Bone marrow (tissue), 2 donors: ENCODE measurements at regions not wholly inside any gene's neighbourhood (a gene's known extent, or its start where the extent isn't known, plus 50 kb on each side); places are given as distances from the start of the nearest gene placed in this dataset.
"Not testable (repeated sequence)": the region's sequence is repeated elsewhere in the genome, so short reads cannot be mapped to it uniquely, and the experiment has no call there.

Source experiments
- DNase-seq, 2 donors: peaks; one replicate each; lab custom pipeline; 2025; lab: John Stamatoyannopoulos, UW

DNA sequence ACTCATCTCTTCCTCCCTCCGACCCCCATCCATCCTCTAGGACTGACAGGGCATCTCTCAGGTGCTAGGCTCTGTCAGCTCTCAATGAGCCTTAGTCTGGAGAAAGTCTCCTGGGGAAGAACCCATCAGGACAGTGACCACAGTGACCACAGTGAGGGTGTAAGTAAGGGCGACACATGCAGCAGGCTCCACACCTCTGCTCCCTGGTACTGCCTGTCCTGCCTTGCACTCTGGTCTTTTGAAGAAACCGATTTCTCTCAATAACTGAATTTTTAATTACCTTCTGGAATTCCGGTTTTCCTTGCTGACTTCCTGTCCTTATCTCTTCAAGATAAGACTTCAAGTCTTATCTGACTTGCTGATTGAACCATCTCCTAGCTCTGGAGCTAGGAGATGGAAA is 190.2 kb downstream of the ACTR3B start:
- no peak for DNase-seq

DNA sequence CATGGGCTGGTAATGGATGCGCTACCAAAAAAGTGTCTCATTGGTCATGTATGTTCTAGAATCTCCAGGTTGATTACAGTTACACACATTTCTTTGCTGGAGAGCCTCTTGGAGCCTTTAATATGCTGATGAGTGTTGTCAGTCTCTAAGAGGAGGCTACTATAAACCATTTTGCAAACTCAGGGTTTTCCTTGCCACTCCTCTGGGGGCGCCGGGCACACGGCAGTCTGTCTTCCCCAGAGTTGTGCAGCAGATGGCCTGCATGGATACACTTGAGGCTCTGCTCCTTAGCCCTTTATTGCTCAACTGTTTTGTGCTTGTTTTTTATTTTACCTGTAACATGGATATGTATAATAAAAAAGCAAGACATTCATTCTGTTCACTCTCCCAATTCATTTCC is 196.5 kb downstream of the ACTR3B start:
- DNase-seq: no peak

DNA sequence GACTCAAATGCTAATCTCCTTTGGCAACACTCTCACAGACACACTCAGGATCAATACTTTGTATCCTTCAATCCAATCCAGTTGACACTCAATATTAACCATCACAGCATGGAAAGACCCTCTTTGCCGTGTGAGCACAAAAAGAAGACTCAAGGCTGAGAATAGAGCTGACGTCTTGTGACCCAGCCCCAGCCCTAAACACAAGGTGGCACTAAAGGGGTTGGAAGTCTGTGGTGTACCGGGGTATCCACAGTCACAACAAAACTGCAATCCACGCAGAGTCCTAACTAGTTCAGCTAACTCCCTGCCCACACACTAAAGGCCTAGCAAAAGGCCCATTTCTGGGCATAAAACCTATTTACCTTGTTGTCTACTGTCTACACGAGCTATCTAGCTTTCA is 200.1 kb downstream of the ACTR3B start:
- DNase-seq: no peak

DNA sequence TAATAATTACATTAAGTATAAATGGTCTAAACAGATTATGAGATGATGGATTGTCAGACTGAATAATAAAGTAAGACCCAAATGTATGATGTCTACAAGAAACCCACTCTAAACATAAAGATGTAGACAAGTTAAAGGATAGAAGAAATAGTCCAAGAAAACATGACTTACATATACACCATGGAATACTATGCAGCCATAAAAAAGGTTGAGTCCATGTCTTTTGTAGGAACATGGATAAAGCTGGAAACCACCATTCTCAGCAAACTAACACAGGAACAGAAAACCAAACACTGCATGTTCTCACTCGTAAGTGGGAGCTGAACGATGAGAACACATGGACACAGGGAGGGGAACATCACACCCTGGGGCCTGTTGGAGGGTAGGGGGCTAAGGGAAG is 202.2 kb downstream of the ACTR3B start:
- DNase-seq: not testable (repeated sequence)

DNA sequence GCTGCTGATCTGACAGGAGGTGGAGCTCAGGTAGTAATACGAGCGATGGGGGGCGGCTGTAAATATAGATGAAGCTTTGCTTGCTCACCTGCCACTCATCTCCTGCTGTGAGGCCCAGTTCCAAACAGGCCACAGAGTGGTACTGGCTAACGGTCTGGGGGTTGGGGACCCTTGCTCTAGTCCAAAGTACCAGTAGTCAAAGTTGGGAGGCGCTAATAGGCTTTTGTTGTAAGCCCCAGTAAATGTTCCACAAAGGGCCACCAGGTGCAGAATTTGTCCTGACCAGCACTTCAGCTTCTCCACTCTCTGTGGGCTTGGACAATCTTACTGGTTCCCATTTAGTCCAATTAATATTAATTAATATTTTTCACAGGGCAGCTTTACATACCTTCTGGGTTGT is 206.6 kb downstream of the ACTR3B start:
- no peak for DNase-seq

DNA sequence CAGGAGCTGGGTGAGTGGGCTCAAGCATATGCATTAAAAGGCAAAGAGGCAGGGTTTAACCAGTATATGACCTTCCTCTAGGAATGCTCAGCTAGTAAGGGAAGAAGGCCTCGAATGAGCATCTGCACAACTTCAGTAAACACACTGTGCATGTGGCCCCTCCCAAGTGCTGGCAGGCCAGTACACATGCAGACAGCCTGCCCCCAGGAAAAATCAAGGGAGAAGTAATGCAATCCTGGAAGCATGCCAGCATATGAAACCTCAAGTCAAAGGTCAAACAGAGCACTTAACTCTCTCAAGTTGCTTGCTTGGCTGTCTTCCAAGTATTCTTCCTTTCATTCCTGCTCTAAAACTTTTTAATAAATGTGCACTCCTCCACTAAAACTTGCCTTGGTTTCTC is 208.4 kb downstream of the ACTR3B start:
- DNase-seq: no peak

DNA sequence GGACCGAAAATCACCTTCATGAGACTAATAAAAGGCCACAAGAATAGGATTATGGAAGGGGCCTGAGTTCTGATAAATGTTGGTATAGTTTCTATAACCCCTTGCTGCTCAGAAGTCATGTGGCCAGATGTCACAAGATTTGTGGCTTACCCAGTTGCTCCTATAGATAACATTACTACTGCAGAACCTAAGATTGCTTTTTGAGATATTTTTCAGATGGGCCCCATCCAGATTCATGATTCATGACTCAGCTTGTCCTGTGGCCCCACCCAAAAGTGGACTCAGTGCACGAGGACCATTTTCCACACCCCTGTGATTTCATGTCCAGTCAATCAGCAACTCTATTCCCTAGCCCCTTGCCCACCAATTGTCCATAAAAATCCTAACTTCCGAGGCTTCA is 209.0 kb downstream of the ACTR3B start:
- DNase-seq: no peak

DNA sequence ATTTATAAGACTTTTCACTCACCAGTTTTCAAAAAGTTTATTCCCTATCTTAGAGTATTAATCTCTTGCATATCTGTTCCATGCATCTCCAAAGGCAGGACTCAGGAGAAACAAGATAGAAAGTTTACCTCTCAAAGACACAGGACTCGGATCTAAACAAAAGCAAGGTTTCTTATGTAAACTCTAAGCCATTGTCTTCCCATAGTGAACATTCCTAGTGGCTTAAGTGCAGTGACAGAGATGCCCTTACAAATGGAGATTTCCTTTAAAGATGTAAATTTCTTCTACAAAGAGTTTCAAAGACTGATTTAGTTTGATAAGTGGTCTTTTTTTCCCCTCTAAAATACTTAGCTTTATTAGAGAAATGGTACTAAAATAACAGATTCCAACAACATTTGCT is 209.8 kb downstream of the ACTR3B start:
- no peak for DNase-seq

DNA sequence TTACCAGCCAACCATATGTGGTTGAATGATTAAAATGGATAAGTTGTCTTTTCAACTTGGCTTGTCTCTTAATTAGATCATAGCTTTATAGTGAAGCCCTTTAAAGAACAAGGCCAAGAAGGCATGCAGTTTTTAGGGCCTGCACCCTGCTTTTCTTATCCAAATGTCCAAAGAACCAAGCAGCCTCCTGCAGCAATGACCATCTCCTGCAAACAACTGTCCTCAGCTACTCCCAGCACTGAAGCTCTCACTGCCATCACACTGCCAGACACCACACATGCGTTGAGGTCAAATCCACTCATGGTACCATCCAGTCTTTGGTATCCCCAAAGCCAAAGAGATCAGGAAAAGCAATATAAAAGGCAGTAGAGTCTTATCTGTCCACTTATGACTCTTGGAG is 210.3 kb downstream of the ACTR3B start:
- DNase-seq: no peak

DNA sequence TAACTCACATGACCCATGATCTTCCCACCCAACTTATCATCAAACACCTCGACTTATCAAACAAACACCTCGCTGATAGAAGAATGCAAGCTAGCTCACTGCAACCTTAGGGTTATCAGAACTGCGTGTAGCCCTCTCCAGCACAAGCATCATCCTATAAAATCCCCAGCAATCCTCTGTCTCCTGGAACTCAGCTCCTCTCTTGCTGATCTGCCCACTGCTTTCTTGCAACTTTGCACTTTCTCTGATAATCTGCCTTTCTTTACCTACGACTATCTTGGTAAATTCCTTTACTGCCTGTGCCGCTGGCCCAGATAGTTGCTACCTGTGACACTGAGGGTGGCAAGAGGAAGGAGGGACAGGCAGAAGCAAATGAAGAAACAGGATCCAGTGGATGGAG is 210.9 kb downstream of the ACTR3B start:
- DNase-seq: no peak

DNA sequence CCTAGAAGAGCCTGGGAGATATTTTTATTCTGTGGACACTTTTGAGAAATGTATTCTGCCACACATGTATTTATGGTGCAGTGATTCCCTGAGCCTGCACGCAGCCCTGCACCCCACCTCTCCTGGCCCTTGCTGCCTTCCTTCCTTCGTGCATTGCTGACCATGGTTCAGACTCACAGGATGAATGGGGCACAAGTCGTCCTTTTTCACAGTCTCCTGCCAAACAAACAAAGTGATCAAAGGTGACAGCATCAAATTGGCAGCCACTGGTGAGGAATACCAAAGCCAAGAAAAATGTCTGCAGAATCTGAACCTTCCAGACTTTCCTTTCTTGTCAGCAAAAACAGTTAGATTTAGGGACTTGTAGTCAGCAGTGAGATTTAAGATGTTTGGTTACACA is 215.0 kb downstream of the ACTR3B start:
- no peak for DNase-seq

DNA sequence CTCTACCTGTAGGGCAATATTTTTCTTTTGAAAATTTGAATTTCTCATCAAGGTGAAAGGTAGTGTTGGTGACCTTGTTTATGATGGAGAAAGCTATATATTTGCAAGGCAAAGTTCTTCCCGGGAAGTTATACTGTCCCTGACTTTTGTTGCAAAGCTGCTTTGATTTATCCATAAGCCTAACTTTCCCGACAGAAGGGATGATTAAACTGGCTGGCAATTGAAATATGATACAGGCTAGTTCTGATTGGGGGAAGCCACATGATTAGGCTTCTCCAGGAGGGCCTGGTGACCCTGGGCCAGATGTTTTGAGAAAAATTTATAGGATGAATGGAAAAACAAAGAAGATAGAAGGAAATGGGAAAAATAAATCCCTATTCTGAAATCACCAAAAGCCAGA is 215.5 kb downstream of the ACTR3B start:
- DNase-seq: no peak

DNA sequence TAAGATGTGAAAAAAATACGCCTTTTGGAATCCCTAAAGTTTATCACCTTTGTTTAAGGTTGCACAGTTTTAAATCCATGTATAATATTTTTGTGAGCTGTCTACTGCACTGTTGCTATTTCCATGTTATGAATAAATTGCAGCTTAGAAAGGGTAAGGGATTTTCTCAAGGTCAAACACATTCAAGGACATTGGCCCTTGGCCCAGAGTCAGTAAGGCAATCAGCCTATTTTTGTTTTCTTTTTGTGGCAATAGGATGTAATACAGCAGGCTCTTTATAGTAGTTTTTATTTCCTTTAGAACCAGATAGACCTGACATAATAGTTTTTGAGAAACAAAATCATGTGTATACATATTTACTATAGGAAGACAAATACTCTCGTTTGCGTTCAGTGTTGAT is 219.8 kb downstream of the ACTR3B start:
- DNase-seq: no peak

DNA sequence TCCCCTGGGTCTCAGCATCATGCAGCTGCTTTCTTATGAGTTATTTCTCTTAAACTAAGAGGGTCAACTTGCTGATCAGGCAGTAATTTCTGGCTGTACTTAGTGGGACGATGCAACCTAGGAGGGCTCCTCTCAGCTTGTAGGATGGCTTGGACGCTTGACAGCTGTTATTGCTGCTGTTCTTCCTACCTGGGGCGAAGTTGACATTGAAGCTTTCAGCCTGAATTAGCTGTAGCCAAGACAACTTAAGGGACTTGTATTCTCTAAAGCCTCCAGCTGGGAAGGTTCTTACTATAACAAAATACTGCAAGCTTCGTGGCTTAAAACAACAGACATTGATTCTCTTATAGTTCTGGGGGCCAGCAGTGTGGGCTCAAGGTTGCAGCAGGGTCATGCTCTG is 224.9 kb downstream of the ACTR3B start:
- no peak for DNase-seq

DNA sequence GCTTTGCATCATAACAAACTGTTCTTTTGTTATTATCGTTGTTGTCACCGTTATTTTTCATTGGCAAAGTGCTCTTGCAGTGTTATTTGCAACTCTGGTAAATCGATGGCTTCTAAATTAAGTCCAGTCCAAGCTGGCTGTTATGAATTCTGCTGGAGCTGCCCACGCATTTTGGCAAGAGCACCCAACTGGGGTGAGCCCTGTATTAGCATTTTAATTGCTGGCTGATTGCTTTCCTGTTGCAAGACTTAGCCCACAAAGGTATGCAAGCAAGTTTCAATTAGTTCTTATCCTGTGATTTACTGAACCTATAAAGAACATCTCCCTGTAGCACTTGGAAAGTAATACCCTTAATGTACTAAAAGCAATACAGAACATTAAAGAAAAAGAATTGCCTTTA is 226.8 kb downstream of the ACTR3B start:
- no peak for DNase-seq

DNA sequence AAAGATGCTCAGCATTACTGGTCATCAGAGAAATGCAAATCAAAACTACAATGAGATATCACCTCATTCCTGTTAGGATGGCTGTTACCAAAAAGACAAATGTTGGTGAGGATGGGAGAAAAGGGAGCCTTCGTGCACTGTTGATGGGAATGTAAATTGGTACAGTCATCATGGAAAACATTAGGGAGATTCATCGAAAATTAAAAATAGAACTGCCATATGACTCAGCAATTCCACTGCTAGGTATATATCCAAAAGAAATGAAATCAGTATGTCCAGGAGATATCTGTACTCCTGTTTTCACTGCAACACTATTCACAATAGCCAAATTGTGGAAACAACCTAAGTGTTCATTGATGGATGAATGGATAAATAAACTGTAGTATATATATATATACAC is 228.1 kb downstream of the ACTR3B start:
- no peak for DNase-seq

DNA sequence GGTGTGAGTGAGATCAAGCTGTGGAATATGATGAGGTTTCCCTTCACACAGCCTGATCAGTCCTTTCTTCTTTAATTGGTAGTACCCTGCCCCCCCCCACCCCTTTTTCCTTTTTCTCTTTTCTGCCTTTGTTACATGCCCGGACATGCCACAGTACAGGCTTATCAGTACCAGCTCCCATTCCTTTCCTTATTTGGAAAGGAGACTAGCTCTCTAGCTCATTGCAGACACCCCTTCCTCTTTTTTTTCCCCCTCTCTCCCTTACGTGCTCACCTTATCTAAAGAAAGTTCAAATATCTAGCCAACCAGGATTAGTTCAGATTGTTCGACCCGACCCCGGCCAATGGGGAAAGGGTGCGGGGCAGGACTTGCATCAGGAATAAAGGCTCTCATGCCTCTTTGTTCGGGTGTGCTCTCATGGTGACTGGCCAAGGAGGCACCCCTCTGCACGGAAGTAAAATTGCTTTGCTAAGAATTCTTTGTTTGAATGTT is 230.4 kb downstream of the ACTR3B start:
- DNase-seq: no peak

DNA sequence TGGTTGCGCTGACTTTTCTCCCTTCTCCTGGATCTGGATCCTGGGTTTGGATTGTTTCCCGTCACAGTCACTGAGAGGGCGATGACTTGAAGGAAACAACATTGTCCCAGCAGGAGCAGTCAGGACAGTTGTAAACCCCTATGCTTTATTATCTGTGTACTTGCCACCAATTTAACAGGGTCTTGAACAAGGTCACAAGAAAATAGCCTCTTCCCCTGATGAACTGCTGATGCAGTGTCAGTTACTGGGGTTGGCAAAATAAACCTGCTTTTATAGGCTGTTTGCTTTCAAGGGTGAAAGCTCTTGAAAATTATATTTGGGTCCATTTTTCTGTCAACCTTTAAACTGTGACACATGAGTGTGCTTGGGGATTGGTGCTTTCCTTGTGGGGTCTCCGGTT is 238.9 kb downstream of the ACTR3B start:
- DNase-seq: no peak

DNA sequence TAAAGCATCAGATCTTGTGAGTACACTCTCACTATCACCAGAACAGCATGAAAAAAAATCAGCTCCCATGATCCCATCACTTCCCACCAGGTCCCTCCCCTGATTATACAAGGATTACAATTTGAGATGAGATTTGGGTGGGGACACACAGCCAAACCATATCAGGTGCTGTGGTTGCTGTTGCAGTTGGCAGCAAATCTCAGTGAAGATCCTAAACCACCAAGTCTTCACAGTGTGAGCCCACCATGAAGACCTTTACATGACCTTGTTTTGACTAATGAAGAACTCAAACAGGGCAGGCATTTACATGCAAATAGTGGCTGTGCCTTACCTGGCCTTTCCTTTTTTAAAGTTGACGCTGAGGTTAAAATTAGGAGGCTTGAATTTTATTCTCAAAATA is 242.6 kb downstream of the ACTR3B start:
- no peak for DNase-seq

DNA sequence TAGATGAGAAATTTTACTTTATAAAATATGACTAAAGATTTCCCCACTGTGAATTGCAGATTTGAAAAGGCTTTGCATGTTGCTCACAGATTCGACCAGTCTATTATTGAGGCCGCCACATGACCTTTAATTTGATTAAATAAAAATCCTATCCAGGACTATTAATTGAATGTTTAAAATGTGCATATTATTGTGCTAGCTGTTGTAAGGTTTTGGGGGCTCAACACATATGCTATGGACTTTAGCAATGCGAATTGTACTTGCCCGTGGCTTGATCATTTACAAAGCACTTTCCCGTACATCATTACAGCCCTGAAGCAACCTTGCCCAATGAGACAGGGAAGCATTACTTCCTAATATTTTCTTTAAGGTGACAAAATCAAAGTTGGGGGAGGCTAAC is 243.0 kb downstream of the ACTR3B start:
- DNase-seq: no peak

DNA sequence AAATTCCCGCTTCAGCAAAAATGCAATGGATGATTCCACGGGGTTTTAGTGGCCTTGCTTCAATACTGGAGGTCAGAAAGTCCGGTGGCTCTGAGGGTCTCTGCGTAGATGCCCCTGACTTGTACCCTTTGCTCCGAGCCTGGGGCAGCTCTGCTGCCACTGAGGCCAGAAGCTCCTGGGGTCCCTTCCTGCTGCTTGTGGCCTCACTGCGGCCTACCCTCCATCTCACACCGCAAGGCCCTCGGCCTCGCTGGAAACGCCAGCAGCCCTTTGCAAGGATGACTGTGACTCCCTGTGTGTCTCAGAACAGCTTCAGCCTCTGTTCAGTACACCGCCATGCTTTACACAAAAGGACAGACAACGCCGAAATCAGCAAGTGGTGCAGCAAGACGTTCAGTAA is 244.8 kb downstream of the ACTR3B start:
- no peak for DNase-seq

DNA sequence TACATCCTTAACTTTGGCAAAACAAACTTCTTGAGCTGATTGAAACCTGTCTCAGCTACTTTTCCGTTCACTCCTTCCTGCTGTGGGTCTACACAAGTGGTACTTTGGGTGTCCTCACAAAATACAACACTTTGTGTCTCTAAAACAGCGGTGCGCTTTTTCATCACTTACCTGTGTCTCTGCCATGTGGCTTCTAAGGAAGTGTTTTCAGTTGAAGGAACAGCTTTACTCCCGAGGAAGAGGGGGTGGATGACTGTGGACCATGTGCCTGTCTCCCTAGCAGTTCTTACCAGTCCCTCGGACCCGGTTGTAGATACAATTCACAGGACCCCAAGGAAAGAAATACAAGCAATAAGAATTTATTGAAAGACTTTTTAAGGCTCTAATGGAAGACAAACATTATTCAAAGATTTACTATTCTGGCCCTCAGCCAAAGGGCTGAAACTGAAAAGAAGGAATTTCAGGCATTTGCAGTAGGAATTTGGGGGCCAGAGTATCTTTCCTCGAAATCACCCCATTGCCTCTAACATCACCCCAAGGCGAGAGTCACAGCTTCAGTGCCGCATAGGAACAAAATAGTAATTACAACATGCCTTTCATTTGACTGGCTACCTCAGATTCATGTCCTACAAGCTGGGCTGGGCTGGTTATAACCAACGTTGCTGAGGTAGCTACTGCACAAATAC is 246.3 kb downstream of the ACTR3B start:
- no peak for DNase-seq

DNA sequence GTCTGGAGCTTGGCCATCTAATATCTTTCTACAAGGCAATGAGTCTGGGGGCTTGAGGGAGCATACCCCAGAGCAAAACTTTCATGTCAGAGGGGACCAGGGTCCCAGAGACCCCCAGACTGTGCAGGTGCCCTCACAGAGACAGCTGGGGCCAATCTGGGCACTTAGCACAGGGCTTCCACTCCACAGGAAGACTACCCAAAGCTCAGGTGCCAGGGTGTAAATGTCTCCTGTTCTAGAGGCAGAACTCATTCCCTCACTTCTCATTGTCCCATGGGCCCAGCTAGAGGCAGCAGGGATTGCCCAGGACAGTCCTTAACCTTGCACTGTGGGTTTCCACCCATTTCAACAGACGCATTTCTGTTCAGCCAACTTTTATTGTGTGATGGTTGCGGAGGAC is 246.9 kb downstream of the ACTR3B start:
- no peak for DNase-seq

DNA sequence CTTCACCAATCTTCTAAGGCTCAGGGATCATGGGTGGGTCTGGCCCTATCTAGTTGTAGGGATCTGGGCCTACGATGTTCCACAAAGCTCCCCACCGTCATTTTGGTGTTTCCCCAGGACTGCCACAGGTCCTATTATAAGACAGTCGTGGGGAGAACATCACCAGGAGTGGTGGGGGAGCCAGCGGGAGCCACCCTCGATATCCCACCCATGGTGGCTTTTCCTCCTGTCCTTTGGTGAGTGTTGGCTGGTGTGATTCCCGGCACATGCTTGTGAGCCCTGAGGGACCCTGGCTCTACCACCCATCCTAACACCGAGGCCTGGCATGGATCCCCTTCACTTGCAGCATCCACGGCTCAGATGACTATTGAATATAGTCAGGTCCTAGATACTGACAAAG is 247.4 kb downstream of the ACTR3B start:
- no peak for DNase-seq

DNA sequence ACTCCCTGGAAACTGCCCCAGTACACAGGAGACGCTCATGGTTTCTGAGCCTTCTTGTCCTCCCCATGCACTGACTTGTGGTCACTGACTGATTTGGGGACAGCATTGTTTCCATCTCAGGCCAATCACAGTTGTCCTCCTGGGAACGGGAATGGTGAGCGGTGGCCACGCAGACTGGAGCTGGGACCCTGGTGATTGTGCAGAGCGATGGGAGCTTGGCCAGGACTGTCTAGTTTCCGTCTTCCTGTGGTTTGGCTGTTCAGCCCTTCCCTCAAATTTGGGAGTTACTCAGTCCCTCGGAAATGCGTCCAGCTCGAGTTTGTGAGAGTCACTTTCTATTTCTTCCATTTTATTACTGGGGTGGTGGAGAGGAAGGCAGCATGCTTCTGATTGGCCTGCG is 250.9 kb downstream of the ACTR3B start:
- no peak for DNase-seq
